GM12892 (cell line): ENCODE measurements at regions not wholly inside any gene's neighbourhood (a gene's known extent, or its start where the extent isn't known, plus 50 kb on each side); places are given as distances from the start of the nearest gene placed in this dataset.
"Not testable (repeated sequence)": the region's sequence is repeated elsewhere in the genome, so short reads cannot be mapped to it uniquely, and the experiment has no call there.

ENCODE experiments used
- DNase-seq: peaks from one replicate; pipeline ENCODE4 v3.0.0; 2011; ENCODE audit not compliant: insufficient read length
- FAIRE-seq: peaks from 2 replicates; lab custom pipeline; 2011; peaks lifted over from hg19 to GRCh38; lab: Jason Lieb, UNC
- POLR2A ChIP-seq: IDR thresholded peaks from 2 replicates; pipeline ENCODE4 v1.6.1; 2011; ENCODE audit warnings: low read depth, low read length, control low read depth
- POLR2AphosphoS5 ChIP-seq: IDR thresholded peaks from 2 replicates; pipeline ENCODE4 v1.6.1; 2011; ENCODE audit warnings: low read depth, low read length, control low read depth
- TAF1 ChIP-seq: IDR thresholded peaks from 2 replicates; pipeline ENCODE4 v1.6.1; 2011; ENCODE audit warnings: low read depth, mild to moderate bottlenecking, control low read depth, low read length, borderline replicate concordance

DNA sequence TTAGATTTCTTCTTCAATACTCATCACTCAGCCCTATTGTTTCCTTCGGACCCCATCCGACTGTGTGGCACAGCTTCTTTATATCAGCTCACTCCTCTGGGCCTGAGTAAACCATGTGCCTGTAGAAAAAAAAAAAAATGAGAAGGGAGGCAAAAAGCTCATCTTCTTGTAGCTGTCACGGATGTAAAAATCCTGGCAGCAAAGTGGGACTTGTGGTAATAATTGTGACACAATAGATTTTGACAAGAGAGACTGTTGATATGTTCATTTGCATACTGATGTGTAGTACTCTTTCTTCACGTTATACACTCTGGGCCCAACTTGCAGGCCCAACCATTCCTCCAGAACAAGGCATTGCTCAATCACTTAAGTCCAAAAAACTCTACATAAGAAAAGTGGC, 270.0 kb upstream of the SMIM21 start:
- no peak for FAIRE-seq
- no peak for TF ChIP-seq TAF1
- TF ChIP-seq POLR2AphosphoS5, result no peak
- TF ChIP-seq POLR2A, result no peak
- no peak for DNase-seq

DNA sequence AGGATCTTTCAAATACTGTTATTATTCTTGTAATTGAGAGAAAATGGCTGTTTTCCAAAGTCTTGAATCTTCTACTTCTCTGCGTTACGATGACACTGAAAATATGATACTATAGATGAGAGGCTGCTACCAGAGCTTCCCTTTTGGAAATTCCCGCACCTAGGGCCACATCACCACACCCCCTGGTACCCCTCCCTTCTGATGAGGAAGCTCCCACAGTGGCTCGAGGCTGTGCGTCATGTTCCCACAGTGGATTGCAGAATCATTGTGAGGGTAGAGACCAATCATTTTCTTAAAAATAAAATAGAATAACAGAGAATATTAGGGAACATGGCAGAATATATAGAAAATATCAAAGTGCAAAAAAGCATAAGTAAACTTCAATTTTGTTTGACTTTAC, 268.9 kb upstream of the SMIM21 start:
- TF ChIP-seq POLR2A, result no peak
- no peak for TF ChIP-seq TAF1
- no peak for TF ChIP-seq POLR2AphosphoS5
- no peak for FAIRE-seq
- no peak for DNase-seq

DNA sequence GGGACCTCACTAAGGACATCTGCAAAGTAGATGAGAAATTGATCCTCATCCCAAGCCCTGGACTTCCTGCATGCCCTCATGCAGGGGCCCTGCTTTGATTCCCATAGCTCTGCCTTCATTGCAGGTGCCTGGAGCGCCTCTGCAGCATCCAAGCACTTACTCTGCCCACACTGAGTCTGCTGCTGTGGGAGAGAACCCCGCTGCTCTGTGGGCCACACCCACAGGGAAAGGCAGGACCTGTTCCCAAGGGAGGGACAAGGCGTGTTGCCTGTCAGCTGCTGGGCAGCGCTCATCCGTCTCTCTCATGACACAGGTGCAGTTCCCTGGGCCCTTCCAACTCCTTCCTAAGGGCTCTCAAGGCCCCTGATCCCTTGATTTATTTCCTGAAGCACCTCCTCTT, 266.8 kb upstream of the SMIM21 start:
- DNase-seq (no peak), FAIRE-seq (no peak)
- TF ChIP-seq TAF1 (no peak), POLR2AphosphoS5 (no peak), POLR2A (no peak)

GRCh38 chr18:75691483-75691882, 264.0 kb upstream of the SMIM21 start:
- no peak for FAIRE-seq
- TF ChIP-seq POLR2AphosphoS5 (no peak), TAF1 (no peak), POLR2A (no peak)
- no peak for DNase-seq

DNA sequence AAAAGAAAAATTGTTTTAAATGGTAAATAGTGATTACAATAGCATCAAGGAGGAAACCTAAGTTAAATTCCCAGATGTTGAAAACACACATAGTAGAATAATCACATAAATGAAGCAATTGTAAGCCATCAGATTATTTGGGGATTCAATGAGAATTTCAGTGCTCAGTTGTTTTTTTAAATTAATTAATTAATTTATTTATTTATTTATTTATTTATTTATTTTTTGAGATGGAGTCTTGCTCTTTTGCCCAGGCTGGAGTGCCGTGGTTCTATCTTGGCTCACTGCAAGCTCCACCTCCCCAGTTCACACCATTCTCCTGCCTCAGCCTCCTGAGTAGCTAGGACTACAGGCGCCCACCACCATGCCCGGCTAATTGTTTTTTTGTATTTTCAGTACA, 262.8 kb upstream of the SMIM21 start:
- not testable (repeated sequence) for DNase-seq, FAIRE-seq

DNA sequence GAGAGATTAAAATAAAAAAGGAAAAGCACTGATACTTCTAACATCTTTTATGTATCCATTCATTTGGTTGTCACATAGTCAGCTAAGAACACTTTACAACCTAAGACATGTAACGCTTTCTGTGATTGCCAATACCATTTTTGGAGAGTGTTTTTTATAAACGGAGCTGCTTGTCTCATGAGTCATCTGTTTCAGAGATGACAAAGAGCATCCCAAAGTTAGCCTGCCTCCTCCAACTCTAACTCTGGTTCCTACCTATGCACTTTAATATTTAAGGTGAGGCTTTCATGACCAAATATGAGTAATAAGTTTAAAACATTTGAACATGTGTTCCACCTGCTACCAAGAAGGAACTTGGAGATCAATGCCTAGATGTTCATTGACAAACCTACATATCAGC, 260.1 kb upstream of the SMIM21 start:
- no peak for DNase-seq
- no peak for TF ChIP-seq POLR2AphosphoS5
- no peak for FAIRE-seq

DNA sequence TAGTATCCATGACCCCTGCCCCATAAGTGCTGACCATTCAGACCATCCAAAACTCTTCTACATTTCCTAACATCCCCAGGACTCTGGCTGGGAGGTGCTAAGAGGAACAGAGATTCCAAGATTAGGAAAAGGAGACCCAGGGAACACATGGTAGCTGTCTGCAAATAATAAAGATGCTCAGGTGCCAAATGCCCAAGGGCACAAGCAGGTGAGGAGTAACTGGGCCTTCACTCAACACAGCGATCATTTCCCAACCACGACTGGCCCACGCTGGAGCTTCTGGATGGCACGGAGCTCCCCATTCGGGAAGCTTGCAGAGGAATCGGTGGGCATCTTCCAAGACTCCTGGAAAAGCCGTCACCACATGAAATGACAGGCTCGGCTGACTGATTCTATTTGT, 255.9 kb upstream of the SMIM21 start:
- DNase-seq, result no peak
- TF ChIP-seq POLR2AphosphoS5 (no peak), POLR2A (no peak), TAF1 (no peak)
- no peak for FAIRE-seq

- FAIRE-seq (no peak), DNase-seq (no peak)
- TF ChIP-seq POLR2A (no peak), TAF1 (no peak), POLR2AphosphoS5 (no peak)
These were observed 254.1 kb upstream of the SMIM21 start for GRCh38 chr18:75681538-75682115.

DNA sequence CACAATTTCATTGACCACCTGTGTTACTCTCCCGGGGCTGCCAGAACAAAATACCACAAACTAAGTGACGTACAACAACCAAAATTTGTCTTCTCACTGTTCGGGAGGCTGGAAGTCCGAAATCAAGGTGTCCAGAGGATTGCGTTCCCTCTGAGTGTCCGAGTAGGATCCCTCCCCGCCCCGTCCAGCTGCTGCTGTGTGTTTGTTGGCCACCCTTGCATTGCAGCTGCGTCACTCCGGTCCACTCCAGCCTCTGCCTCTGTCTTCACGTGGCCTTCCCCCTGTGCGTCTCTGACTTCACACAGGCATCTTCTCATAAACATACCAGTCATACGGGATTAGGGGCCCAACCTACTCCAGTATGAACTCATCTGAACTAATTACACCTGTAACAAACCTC, 251.8 kb upstream of the SMIM21 start:
- FAIRE-seq (no peak), DNase-seq (no peak)
- TF ChIP-seq TAF1 (no peak), POLR2A (no peak), POLR2AphosphoS5 (no peak)

DNA sequence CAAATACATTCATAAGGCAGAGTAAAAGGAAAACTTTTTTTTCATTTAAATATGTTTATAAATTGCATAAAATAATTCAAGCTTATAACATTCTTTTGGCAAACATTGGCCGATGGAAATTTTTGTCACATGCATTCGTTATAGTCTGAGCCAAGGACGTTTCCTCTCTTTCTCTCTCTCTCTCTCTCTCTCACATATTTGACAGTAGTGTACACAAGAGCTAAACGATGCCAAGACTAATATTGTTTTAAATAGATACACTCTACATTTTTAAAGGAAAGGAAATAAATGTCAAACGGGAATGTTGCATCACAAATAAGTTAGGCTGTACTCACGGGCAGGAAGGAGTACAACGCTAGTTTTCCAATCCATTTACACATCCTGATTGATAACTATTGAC, 251.1 kb upstream of the SMIM21 start:
- TF ChIP-seq TAF1, result no peak
- no peak for TF ChIP-seq POLR2A
- no peak for TF ChIP-seq POLR2AphosphoS5
- DNase-seq, result no peak
- no peak for FAIRE-seq

DNA sequence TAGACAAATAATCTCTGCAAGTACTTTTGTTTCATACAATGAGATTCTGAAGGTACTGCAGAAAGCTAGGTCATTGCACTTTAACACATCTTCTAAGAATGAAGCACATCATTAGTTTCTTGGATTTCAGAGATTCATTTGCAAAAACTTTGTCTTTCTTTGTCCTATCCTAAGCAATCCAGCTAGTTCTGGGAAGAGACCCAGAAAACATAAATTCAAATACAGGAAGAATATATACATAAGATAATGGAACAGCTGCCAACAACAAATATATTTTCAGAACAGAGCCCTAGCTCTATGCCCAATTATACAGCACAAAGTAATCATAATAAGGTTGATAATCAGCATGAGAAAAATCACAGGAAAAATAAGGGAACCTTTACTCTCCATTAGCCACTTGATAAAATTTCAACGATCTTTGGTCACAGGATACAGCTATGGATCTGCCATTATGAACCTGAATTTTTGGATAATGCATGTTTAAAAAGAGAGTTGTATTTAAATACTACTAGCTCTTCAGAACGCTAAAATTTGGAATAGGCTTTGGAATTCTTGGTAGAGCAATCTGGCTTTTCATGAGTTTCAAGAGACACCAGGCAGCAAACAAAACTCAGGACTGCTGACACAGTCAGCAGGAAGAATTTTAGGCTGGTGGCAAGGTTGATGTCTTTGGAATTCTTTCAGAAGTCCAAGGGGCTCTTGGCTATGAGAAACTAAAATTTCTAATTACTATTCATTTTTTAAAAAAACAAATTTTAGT, 250.4 kb upstream of the SMIM21 start:
- no peak for TF ChIP-seq TAF1
- TF ChIP-seq POLR2AphosphoS5, result no peak
- TF ChIP-seq POLR2A, result no peak
- DNase-seq (no peak), FAIRE-seq (no peak)

DNA sequence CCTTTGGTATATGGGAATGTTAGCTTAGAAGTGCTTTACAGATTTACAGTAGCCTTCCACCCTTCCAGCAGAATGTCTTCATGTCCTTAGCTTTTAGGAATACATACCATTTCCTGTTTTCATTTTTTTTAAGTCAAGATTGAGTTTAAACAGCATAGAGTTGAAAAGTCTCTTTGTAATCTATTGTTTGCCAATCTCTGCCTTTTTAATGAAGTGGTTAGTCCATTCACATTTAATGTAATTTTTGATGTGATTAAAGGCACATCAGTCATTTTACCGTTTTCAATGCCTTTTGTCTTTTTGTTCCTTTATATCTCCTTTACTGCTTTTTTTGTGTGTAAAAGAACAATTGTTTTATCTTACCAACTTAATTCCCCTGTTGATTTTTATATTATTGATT, 233.4 kb upstream of the SMIM21 start:
- TF ChIP-seq TAF1, result no peak
- TF ChIP-seq POLR2AphosphoS5, result no peak
- TF ChIP-seq POLR2A, result no peak
- FAIRE-seq (no peak), DNase-seq (no peak)
